Neural cell (in vitro differentiated cells): ENCODE measurements at regions not wholly inside any gene's neighbourhood (a gene's known extent, or its start where the extent isn't known, plus 50 kb on each side); places are given as distances from the start of the nearest gene placed in this dataset.

Source experiments
- CTCF ChIP-seq: fragments of 450-650 bp; IDR thresholded peaks from 2 replicates; pipeline ENCODE4 v1.5.1; 2014; ENCODE audit warnings: antibody characterized with exemption, mild to moderate bottlenecking, moderate library complexity; ENCODE audit not compliant: poor library complexity, severe bottlenecking
- EP300 ChIP-seq: fragments of 450-650 bp; conservative IDR thresholded peaks from 2 replicates; pipeline ENCODE4 v1.6.1; 2014; ENCODE audit warnings: antibody characterized with exemption, mild to moderate bottlenecking, moderate library complexity; ENCODE audit not compliant: poor library complexity, severe bottlenecking
- EZH2 ChIP-seq: fragments of 200-600, 300-800 bp; shearing (Covaris generic), sonication (generic); IDR thresholded peaks from 2 replicates; pipeline ENCODE4 v1.6.1; 2014; ENCODE audit warnings: antibody characterized with exemption, low read length, borderline replicate concordance, mild to moderate bottlenecking; ENCODE audit not compliant: insufficient read depth, poor library complexity, severe bottlenecking
- MXI1 ChIP-seq: fragments of 450-650 bp; conservative IDR thresholded peaks from 2 replicates; pipeline ENCODE4 v1.6.1; 2014; ENCODE audit warnings: antibody characterized with exemption, mild to moderate bottlenecking; ENCODE audit not compliant: poor library complexity, severe bottlenecking
- POLR2AphosphoS5 ChIP-seq: IDR thresholded peaks from 2 replicates; pipeline ENCODE4 v1.6.1; 2012
- RAD21 ChIP-seq: fragments of 450-650 bp; conservative IDR thresholded peaks from 2 replicates; pipeline ENCODE4 v1.6.1; 2014; ENCODE audit warnings: antibody characterized with exemption, mild to moderate bottlenecking, moderate library complexity
- SMC3 ChIP-seq: fragments of 450-650 bp; conservative IDR thresholded peaks from 2 replicates; pipeline ENCODE4 v1.6.1; 2014; ENCODE audit warnings: antibody characterized with exemption, mild to moderate bottlenecking, moderate library complexity; ENCODE audit not compliant: poor library complexity
- TAF1 ChIP-seq: IDR thresholded peaks from 2 replicates; pipeline ENCODE4 v1.6.1; 2012; ENCODE audit warnings: low read depth
- TF ChIP-seq, protein P1 (sequence below): IDR thresholded peaks from 2 replicates; pipeline ENCODE4 v1.6.1; 2012; ENCODE audit warnings: borderline replicate concordance

GRCh38 chr14:65878586-65878985 lies 466.1 kb downstream of the FUT8 start:
- TF ChIP-seq EZH2 = no peak
- no peak for TF ChIP-seq POLR2AphosphoS5
- TF ChIP-seq CTCF = no peak
- no peak for TF ChIP-seq SMC3
- TF ChIP-seq RAD21 = no peak
- TF ChIP-seq EP300 = no peak
- TF ChIP-seq MXI1 = no peak
- TF ChIP-seq TAF1 = no peak
- TF ChIP-seq, protein P1, sequence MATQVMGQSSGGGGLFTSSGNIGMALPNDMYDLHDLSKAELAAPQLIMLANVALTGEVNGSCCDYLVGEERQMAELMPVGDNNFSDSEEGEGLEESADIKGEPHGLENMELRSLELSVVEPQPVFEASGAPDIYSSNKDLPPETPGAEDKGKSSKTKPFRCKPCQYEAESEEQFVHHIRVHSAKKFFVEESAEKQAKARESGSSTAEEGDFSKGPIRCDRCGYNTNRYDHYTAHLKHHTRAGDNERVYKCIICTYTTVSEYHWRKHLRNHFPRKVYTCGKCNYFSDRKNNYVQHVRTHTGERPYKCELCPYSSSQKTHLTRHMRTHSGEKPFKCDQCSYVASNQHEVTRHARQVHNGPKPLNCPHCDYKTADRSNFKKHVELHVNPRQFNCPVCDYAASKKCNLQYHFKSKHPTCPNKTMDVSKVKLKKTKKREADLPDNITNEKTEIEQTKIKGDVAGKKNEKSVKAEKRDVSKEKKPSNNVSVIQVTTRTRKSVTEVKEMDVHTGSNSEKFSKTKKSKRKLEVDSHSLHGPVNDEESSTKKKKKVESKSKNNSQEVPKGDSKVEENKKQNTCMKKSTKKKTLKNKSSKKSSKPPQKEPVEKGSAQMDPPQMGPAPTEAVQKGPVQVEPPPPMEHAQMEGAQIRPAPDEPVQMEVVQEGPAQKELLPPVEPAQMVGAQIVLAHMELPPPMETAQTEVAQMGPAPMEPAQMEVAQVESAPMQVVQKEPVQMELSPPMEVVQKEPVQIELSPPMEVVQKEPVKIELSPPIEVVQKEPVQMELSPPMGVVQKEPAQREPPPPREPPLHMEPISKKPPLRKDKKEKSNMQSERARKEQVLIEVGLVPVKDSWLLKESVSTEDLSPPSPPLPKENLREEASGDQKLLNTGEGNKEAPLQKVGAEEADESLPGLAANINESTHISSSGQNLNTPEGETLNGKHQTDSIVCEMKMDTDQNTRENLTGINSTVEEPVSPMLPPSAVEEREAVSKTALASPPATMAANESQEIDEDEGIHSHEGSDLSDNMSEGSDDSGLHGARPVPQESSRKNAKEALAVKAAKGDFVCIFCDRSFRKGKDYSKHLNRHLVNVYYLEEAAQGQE = no peak
